RWPE2 (cell line): ENCODE measurements at regions not wholly inside any gene's neighbourhood (a gene's known extent, or its start where the extent isn't known, plus 50 kb on each side); places are given as distances from the start of the nearest gene placed in this dataset.

Source experiments
- ATAC-seq: fragments of 200-7000 bp; cut with Tn5 transposase; 3 replicates; pipeline ENCODE4 v1.9.1; 2021; ENCODE audit warnings: low read depth
- DNase-seq: peaks from one replicate; pipeline ENCODE4 v3.0.0-alpha.2; 2020; ENCODE audit warnings: low spot score
- H3K27ac ChIP-seq: fragments of 450-650 bp; 2 replicates; pipeline ENCODE4 v1.5.1; 2017; ENCODE audit warnings: mild to moderate bottlenecking; ENCODE audit not compliant: poor library complexity, severe bottlenecking
- H3K27me3 ChIP-seq: fragments of 250-450 bp; sonication (Bioruptor Pico); 2 replicates; pipeline ENCODE4 v1.5.1; 2021; ENCODE audit warnings: mild to moderate bottlenecking, moderate library complexity; ENCODE audit not compliant: insufficient read depth, poor library complexity, severe bottlenecking
- H3K36me3 ChIP-seq: fragments of 250-450 bp; sonication (Bioruptor Pico); 2 replicates; pipeline ENCODE4 v1.5.1; 2020; ENCODE audit warnings: low read depth, mild to moderate bottlenecking, moderate library complexity
- H3K4me1 ChIP-seq: fragments of 250-450 bp; sonication (Bioruptor Pico); 2 replicates; pipeline ENCODE4 v1.5.1; 2021; ENCODE audit warnings: mild to moderate bottlenecking, moderate library complexity; ENCODE audit not compliant: insufficient read depth, poor library complexity, severe bottlenecking
- H3K4me3 ChIP-seq: fragments of 250-450 bp; sonication (Bioruptor Pico); 2 replicates; pipeline ENCODE4 v1.5.1; 2021; ENCODE audit warnings: mild to moderate bottlenecking, moderate library complexity; ENCODE audit not compliant: severe bottlenecking
- H3K9me3 ChIP-seq: fragments of 250-450 bp; sonication (Bioruptor Pico); 2 replicates; pipeline ENCODE4 v1.5.1; 2021; ENCODE audit warnings: mild to moderate bottlenecking, moderate library complexity; ENCODE audit not compliant: severe bottlenecking
- TF ChIP-seq, protein P1 (sequence below): fragments of 450-650 bp; IDR thresholded peaks from one replicate; pipeline ENCODE4 v1.5.1; 2017; ENCODE audit warnings: mild to moderate bottlenecking, moderate library complexity; ENCODE audit not compliant: poor library complexity, severe bottlenecking

DNA sequence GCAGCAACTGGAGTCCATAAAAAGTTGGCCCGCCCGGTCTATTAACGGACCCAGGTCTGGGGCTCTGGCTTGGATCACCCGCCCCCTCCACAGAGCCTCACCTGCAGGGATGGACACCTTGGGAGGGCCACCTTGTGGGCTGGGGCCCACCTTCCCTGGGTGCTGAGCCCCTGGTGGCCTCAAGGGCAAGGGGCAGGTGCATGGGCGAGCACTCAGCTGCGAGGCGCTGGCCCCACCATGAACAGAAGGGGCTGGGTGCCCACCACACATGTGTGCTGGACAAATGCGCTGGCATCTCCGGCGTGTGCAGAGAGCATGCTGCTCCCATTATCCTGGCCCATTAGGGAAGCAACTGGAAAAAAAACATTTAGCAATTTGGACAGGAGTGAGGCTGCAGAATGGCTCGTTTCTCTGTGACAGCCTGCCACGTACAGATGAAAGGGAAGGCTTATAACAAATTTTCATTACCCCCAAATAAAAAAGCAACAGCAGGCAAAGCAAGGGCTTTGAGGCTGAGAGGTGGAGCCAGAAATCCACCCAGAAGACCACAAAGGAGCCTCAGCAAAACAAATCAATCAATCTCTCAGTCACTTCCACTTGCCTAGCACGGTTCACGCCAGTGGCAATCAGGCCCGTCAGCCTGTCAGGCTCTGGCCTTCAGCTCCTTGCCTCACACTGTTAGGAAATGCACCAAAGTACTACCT lies 253.1 kb upstream of the ZNF521 start:
- no peak for ATAC-seq
- Histone ChIP-seq H3K27me3 (peaks cover 6% of the 10 kb centered on the region), H3K27ac (no peak overlapping the region), H3K4me3 (no peak overlapping the region), H3K9me3 (no peaks in the 10 kb centered on the region), H3K36me3 (no peaks in the 10 kb centered on the region), H3K4me1 (no peaks in the 10 kb centered on the region)
- TF ChIP-seq, protein P1, sequence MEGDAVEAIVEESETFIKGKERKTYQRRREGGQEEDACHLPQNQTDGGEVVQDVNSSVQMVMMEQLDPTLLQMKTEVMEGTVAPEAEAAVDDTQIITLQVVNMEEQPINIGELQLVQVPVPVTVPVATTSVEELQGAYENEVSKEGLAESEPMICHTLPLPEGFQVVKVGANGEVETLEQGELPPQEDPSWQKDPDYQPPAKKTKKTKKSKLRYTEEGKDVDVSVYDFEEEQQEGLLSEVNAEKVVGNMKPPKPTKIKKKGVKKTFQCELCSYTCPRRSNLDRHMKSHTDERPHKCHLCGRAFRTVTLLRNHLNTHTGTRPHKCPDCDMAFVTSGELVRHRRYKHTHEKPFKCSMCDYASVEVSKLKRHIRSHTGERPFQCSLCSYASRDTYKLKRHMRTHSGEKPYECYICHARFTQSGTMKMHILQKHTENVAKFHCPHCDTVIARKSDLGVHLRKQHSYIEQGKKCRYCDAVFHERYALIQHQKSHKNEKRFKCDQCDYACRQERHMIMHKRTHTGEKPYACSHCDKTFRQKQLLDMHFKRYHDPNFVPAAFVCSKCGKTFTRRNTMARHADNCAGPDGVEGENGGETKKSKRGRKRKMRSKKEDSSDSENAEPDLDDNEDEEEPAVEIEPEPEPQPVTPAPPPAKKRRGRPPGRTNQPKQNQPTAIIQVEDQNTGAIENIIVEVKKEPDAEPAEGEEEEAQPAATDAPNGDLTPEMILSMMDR: no peak
- DNase-seq: no peak

DNA sequence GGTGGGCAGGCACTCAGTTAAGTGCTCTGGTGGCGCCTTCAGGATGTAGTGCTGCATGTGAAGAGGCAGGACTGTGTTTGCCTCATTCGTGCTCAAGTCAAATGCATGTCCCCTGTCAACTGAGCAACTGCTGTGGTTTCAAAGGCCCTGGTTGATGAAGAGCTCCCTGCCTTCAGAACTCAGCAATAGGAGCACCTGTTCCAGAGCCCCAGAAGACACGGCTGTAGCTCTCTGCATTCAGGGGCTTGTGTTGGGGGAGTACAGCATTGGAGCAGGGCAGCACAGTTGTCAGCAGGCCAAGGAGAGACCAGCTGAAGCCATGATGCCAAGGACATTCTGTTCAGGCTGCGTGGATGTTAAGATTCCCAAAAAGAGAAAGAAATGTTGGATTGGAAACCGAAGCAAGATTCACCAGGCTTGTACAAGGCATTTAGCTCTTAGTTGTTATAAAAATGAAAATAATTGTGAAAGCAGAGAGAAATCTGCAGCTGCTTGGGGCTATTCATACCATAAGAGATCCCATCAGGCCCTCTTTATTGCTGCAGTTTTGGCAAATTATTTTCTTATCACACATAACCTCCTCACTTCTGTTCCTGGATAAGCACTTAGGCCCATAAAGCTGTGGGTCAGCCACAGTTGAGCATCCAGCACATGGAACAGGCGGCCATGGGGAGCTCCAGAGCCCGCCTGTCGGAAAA lies 252.4 kb upstream of the ZNF521 start:
- H3K4me3 ChIP-seq: no peak overlapping the region
- TF ChIP-seq, protein P1: no peak
- H3K4me1 ChIP-seq: no peaks in the 10 kb centered on the region
- ATAC-seq (no peak), DNase-seq (no peak)
- H3K27ac ChIP-seq: no peak overlapping the region
- no peaks in the 10 kb centered on the region for H3K36me3 ChIP-seq
- peaks cover 6% of the 10 kb centered on the region for H3K27me3 ChIP-seq
- no peaks in the 10 kb centered on the region for H3K9me3 ChIP-seq

DNA sequence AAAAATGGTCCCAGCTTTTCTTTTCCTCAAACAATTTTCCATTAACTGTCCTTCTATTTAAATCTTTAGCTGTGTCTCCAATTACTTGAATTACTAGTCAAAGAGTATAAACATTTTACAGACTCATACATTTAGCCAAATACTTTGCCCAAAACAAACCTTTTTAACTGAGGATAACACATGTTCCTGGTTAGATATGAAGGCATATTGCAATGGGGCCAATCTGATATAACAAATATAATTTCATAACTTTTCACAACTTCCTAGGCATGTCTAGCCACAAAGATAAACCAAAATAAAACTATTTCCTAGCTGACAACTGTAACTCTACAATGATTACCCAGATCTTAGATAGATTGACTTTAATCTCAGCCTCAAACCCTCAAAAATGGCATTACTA lies 247.5 kb upstream of the ZNF521 start:
- ATAC-seq: no peak
- DNase-seq: no peak
- Histone ChIP-seq H3K9me3 (no peaks in the 10 kb centered on the region), H3K27me3 (peaks cover 6% of the 10 kb centered on the region), H3K4me3 (no peak overlapping the region), H3K36me3 (no peaks in the 10 kb centered on the region), H3K4me1 (no peaks in the 10 kb centered on the region), H3K27ac (no peak overlapping the region)
- TF ChIP-seq, protein P1: no peak

DNA sequence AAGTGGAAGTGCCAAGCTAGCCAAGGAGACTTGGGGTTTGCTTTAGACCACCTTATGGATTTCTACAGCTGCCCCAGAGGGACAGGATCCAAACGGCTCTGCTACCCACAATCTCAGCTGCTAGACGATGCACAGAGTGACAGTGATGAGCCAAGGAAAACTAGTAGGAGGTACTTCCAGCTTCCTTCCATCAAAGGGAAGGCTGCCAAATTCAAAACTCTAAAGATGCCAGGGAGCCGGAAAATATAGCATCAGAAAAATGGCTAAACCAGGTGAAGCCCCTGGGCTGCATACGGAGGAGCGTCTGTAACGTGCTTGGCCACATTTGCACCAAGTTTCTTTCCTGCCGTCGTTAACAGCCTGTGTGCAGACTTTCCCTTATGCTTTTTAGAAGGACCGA lies 245.5 kb upstream of the ZNF521 start:
- DNase-seq (no peak), ATAC-seq (no peak)
- H3K4me1 ChIP-seq: no peaks in the 10 kb centered on the region
- peaks cover 6% of the 10 kb centered on the region for H3K27me3 ChIP-seq
- no peak overlapping the region for H3K27ac ChIP-seq
- TF ChIP-seq, protein P1: no peak
- H3K36me3 ChIP-seq: no peaks in the 10 kb centered on the region
- no peaks in the 10 kb centered on the region for H3K9me3 ChIP-seq
- no peak overlapping the region for H3K4me3 ChIP-seq
